GM23338 (cell line): ENCODE measurements at regions not wholly inside any gene's neighbourhood (a gene's known extent, or its start where the extent isn't known, plus 50 kb on each side); places are given as distances from the start of the nearest gene placed in this dataset.

Experiments used
- ATAC-seq: fragments of 200-7000 bp; cut with Tn5 transposase; 3 replicates; pipeline ENCODE4 v1.9.1; 2020
- DNase-seq: peaks from one replicate; pipeline ENCODE4 v3.0.0-alpha.2; 2015; ENCODE audit warnings: low spot score
- H2AFZ ChIP-seq: fragments of 200-600 bp; sonication (generic); 2 replicates; pipeline ENCODE4 v1.8.0; 2016; ENCODE audit warnings: antibody characterized with exemption, mild to moderate bottlenecking, moderate library complexity
- H3F3A ChIP-seq: fragments of 200-600 bp; sonication (generic); replicated peaks from 2 replicates; pipeline ENCODE4 v1.8.0; 2017; ENCODE audit warnings: antibody characterized with exemption, mixed run types, low read depth
- H3K27ac ChIP-seq: fragments of 200-600 bp; sonication (generic); 2 replicates; pipeline ENCODE4 v1.6.1; 2016; ENCODE audit warnings: low read depth
- H3K27me3 ChIP-seq: fragments of 200-600 bp; sonication (generic); 2 replicates; pipeline ENCODE4 v1.8.0; 2016; ENCODE audit warnings: mild to moderate bottlenecking, mixed run types, moderate library complexity; ENCODE audit not compliant: insufficient read depth
- H3K36me3 ChIP-seq: fragments of 200-600 bp; sonication (generic); 2 replicates; pipeline ENCODE4 v1.8.0; 2016; ENCODE audit warnings: mild to moderate bottlenecking; ENCODE audit not compliant: insufficient read depth
- H3K4me1 ChIP-seq: fragments of 200-600 bp; sonication (generic); 2 replicates; pipeline ENCODE4 v1.8.0; 2016; ENCODE audit warnings: mild to moderate bottlenecking, moderate library complexity; ENCODE audit not compliant: insufficient read depth
- H3K4me2 ChIP-seq: fragments of 200-600 bp; sonication (generic); 2 replicates; pipeline ENCODE4 v1.7.1; 2017; ENCODE audit warnings: mixed run types
- H3K4me3 ChIP-seq: fragments of 200-600 bp; sonication (generic); 2 replicates; pipeline ENCODE4 v1.6.1; 2016; ENCODE audit warnings: mixed run types
- H3K79me2 ChIP-seq: fragments of 200-600 bp; sonication (generic); replicated peaks from 2 replicates; pipeline ENCODE4 v1.8.0; 2017; ENCODE audit warnings: mild to moderate bottlenecking; ENCODE audit not compliant: insufficient read depth
- H3K9me2 ChIP-seq: fragments of 200-600 bp; sonication (generic); 2 replicates; pipeline ENCODE4 v1.8.0; 2017; ENCODE audit not compliant: insufficient read depth
- H4K20me1 ChIP-seq: fragments of 200-600 bp; sonication (generic); replicated peaks from 2 replicates; pipeline ENCODE4 v1.8.0; 2017; ENCODE audit warnings: mild to moderate bottlenecking; ENCODE audit not compliant: insufficient read depth
- H3K27ac Mint-ChIP-seq: 2 replicates; pipeline ENCODE4 v1.8.0; 2020; ENCODE audit warnings: inconsistent platforms, mild to moderate bottlenecking, moderate library complexity, mixed read lengths
- H3K27me3 Mint-ChIP-seq: 3 replicates; pipeline ENCODE4 v1.8.0; 2022; ENCODE audit warnings: low read depth, mild to moderate bottlenecking, moderate library complexity, mixed read lengths, inconsistent platforms; ENCODE audit not compliant: insufficient read depth, poor library complexity
- H3K36me3 Mint-ChIP-seq: 3 replicates; pipeline ENCODE4 v1.8.0; 2021; ENCODE audit warnings: low read depth, mild to moderate bottlenecking, inconsistent platforms, moderate library complexity, mixed read lengths
- H3K4me1 Mint-ChIP-seq: 3 replicates; pipeline ENCODE4 v1.8.0; 2020; ENCODE audit warnings: mild to moderate bottlenecking, inconsistent platforms, mixed read lengths
- H3K4me3 Mint-ChIP-seq: 3 replicates; pipeline ENCODE4 v1.8.0; 2021; ENCODE audit warnings: moderate library complexity, mild to moderate bottlenecking, inconsistent platforms, mixed read lengths
- H3K9me3 Mint-ChIP-seq: 3 replicates; pipeline ENCODE4 v1.8.0; 2020; ENCODE audit warnings: moderate library complexity, mild to moderate bottlenecking, inconsistent platforms, mixed read lengths
- CREB1 ChIP-seq: fragments of 250-450 bp; sonication (Bioruptor Pico); IDR thresholded peaks from 2 replicates; pipeline ENCODE4 v1.5.0; 2020; ENCODE audit warnings: low read depth, mild to moderate bottlenecking, moderate library complexity
- CTCF ChIP-seq, 2 experiments: fragments of 200-600 bp in 1 of 2; sonication (generic) in 1 of 2; conservative IDR thresholded peaks; 2 replicates each; pipeline versions ENCODE4 v1.5.1 to v1.6.1; 2016 to 2017; ENCODE audit warnings: antibody characterized with exemption in 2 of 2, low read depth in 2 of 2, mild to moderate bottlenecking in 2 of 2, moderate library complexity in 1 of 2
- ETS1 ChIP-seq: IDR thresholded peaks from 2 replicates; pipeline ENCODE4 v1.6.1; 2016; ENCODE audit warnings: antibody characterized with exemption
- NANOG ChIP-seq: IDR thresholded peaks from 2 replicates; pipeline ENCODE4 v1.6.1; 2016; ENCODE audit warnings: antibody characterized with exemption, borderline replicate concordance
- POLR2AphosphoS5 ChIP-seq: IDR thresholded peaks from 2 replicates; pipeline ENCODE4 v1.6.1; 2016; ENCODE audit warnings: antibody characterized with exemption, low read depth
- REST ChIP-seq: IDR thresholded peaks from one replicate; pipeline ENCODE4 v1.6.1; 2018; ENCODE audit warnings: antibody characterized with exemption; ENCODE audit not compliant: unreplicated experiment
- ZNF114 ChIP-seq: fragments of 250-450 bp; sonication (Bioruptor Pico); IDR thresholded peaks from 2 replicates; pipeline ENCODE4 v1.5.0; 2020; ENCODE audit warnings: mild to moderate bottlenecking, moderate library complexity
- ZNF331 ChIP-seq: fragments of 250-450 bp; sonication (Bioruptor Pico); IDR thresholded peaks from 2 replicates; pipeline ENCODE4 v1.5.0; 2020; ENCODE audit warnings: low read depth, mild to moderate bottlenecking, moderate library complexity
- ZNF462 ChIP-seq: fragments of 250-450 bp; sonication (Bioruptor Pico); IDR thresholded peaks from 2 replicates; pipeline ENCODE4 v1.5.0; 2020; ENCODE audit warnings: mild to moderate bottlenecking, moderate library complexity

GRCh38 chr11:79845002-79845709 lies 404.3 kb upstream of the TENM4 start (continued):
- TF ChIP-seq REST (no peak), ZNF331 (no peak)

- no peaks in the 10 kb centered on the region for H3K27me3 ChIP-seq
- DNase-seq (no peak), ATAC-seq (no peak)
- no peaks in the 10 kb centered on the region for H4K20me1 ChIP-seq
- no peaks in the 10 kb centered on the region for H3K4me1 Mint-ChIP-seq
- no peaks in the 10 kb centered on the region for H3F3A ChIP-seq
- H2AFZ ChIP-seq = no peak overlapping the region
- H3K4me2 ChIP-seq = no peak overlapping the region
- H3K9me3 Mint-ChIP-seq = no peaks in the 10 kb centered on the region
- no peak overlapping the region for H3K27ac ChIP-seq
- H3K36me3 Mint-ChIP-seq = no peaks in the 10 kb centered on the region
- H3K4me3 ChIP-seq = no peak overlapping the region
- H3K4me3 Mint-ChIP-seq = no peak overlapping the region
- peaks cover 2% of the 10 kb centered on the region for H3K27me3 Mint-ChIP-seq
- no peaks in the 10 kb centered on the region for H3K9me2 ChIP-seq
- no peak overlapping the region for H3K27ac Mint-ChIP-seq
- no peaks in the 10 kb centered on the region for H3K4me1 ChIP-seq
- no peaks in the 10 kb centered on the region for H3K79me2 ChIP-seq
- H3K36me3 ChIP-seq = no peaks in the 10 kb centered on the region
- TF ChIP-seq ZNF462 (CRISPR knock-in tag) (no peak), ZNF114 (CRISPR knock-in tag) (no peak), NANOG (no peak), ZNF331 (no peak), CTCF (conservative IDR thresholded peaks at IDR 0.05; ENCODE audit: low read depth in 2 of 2) (no peak), ETS1 (no peak), CREB1 (CRISPR knock-in tag) (no peak), POLR2AphosphoS5 (no peak)
These were observed 393.2 kb upstream of the TENM4 start for GRCh38 chr11:79834015-79834414.
